Activated CD4-positive, alpha-beta T cell treated with anti-CD3 and anti-CD28 coated beads for 36 hours (primary cell): ENCODE measurements at regions not wholly inside any gene's neighbourhood (a gene's known extent, or its start where the extent isn't known, plus 50 kb on each side); places are given as distances from the start of the nearest gene placed in this dataset.
"Not testable (repeated sequence)": the region's sequence is repeated elsewhere in the genome, so short reads cannot be mapped to it uniquely, and the experiment has no call there.

Source experiments
- ATAC-seq: fragments of 200-7000 bp; cut with Tn5 transposase; one replicate; pipeline ENCODE4 v1.10.0; 2021; ENCODE audit warnings: mild to moderate bottlenecking, moderate library complexity
- CTCF ChIA-PET: fragments of 350-600 bp; sonication (Branson Sonifier 250); formaldehyde crosslinking; loops from one replicate; lab custom pipeline; 2021; ENCODE audit warnings: antibody characterized with exemption; lab: Charles Lee
- POLR2A ChIA-PET: fragments of 350-600 bp; sonication (Branson Sonifier 250); formaldehyde crosslinking; loops from one replicate; lab custom pipeline; 2021; ENCODE audit warnings: antibody characterized with exemption, inconsistent platforms; lab: Charles Lee
- DNase-seq: peaks from one replicate; pipeline ENCODE4 v3.0.0-alpha.2; 2020
- H3K27ac Mint-ChIP-seq: one replicate; pipeline ENCODE4 v1.8.0; 2021; ENCODE audit warnings: mixed read lengths
- H3K27me3 Mint-ChIP-seq: one replicate; pipeline ENCODE4 v1.8.0; 2021; ENCODE audit warnings: mixed read lengths
- H3K36me3 Mint-ChIP-seq: one replicate; pipeline ENCODE4 v1.8.0; 2021; ENCODE audit warnings: low read depth, mixed read lengths
- H3K4me1 Mint-ChIP-seq: one replicate; pipeline ENCODE4 v1.8.0; 2021; ENCODE audit warnings: mixed read lengths
- H3K4me3 Mint-ChIP-seq: one replicate; pipeline ENCODE4 v1.8.0; 2021; ENCODE audit warnings: mild to moderate bottlenecking, moderate library complexity, mixed read lengths
- H3K9me3 Mint-ChIP-seq: one replicate; pipeline ENCODE4 v1.8.0; 2021; ENCODE audit warnings: low read depth, mixed read lengths
- intact Hi-C, 2 experiments: fragments of 100-400 bp; cut with DNase I in 1 of 2; cut with micrococcal nuclease in 1 of 2; formaldehyde crosslinking; loops; one replicate each; pipeline versions ENCODE4 v1.14.2 to v1.15.1; 2022 to 2024; cut with DNase I, micrococcal nuclease

GRCh38 chr2:145524303-145524702, 1004.4 kb upstream of the ZEB2 start:
- H3K27ac Mint-ChIP-seq: no peak overlapping the region
- no peaks in the 10 kb centered on the region for H3K27me3 Mint-ChIP-seq
- CTCF ChIA-PET: no interaction called here
- ATAC-seq (no peak), DNase-seq (no peak)
- POLR2A ChIA-PET: no interaction called here
- peaks cover 3% of the 10 kb centered on the region for H3K9me3 Mint-ChIP-seq
- no peak overlapping the region for H3K4me3 Mint-ChIP-seq
- no peaks in the 10 kb centered on the region for H3K36me3 Mint-ChIP-seq
- intact Hi-C loops: no loop called here
- H3K4me1 Mint-ChIP-seq: no peaks in the 10 kb centered on the region

- H3K36me3 Mint-ChIP-seq, DNase-seq, ATAC-seq, H3K27ac Mint-ChIP-seq, POLR2A ChIA-PET, H3K27me3 Mint-ChIP-seq, H3K4me3 Mint-ChIP-seq, intact Hi-C loops, H3K9me3 Mint-ChIP-seq, H3K4me1 Mint-ChIP-seq, CTCF ChIA-PET: not testable (repeated sequence)
These were observed 999.3 kb upstream of the ZEB2 start for GRCh38 chr2:145519254-145519653.

- no peak overlapping the region for H3K27ac Mint-ChIP-seq
- CTCF ChIA-PET: no interaction called here
- intact Hi-C loops: no loop called here
- no peaks in the 10 kb centered on the region for H3K27me3 Mint-ChIP-seq
- POLR2A ChIA-PET: no interaction called here
- no peaks in the 10 kb centered on the region for H3K36me3 Mint-ChIP-seq
- DNase-seq (no peak), ATAC-seq (no peak)
- no peaks in the 10 kb centered on the region for H3K9me3 Mint-ChIP-seq
- no peak overlapping the region for H3K4me3 Mint-ChIP-seq
- no peaks in the 10 kb centered on the region for H3K4me1 Mint-ChIP-seq
These were observed 992.0 kb upstream of the ZEB2 start for GRCh38 chr2:145511946-145512345.

GRCh38 chr2:145503511-145503910, 983.6 kb upstream of the ZEB2 start:
- H3K27me3 Mint-ChIP-seq: no peaks in the 10 kb centered on the region
- ATAC-seq (no peak), DNase-seq (no peak)
- H3K27ac Mint-ChIP-seq: no peak overlapping the region
- ChIA-PET POLR2A (no interaction called here), CTCF (no interaction called here)
- no peaks in the 10 kb centered on the region for H3K4me1 Mint-ChIP-seq
- intact Hi-C loops: no loop called here
- H3K9me3 Mint-ChIP-seq: no peaks in the 10 kb centered on the region
- no peaks in the 10 kb centered on the region for H3K36me3 Mint-ChIP-seq
- H3K4me3 Mint-ChIP-seq: no peak overlapping the region

GRCh38 chr2:145501920-145502319, 982.0 kb upstream of the ZEB2 start:
- CTCF ChIA-PET: no interaction called here
- no peak for DNase-seq
- POLR2A ChIA-PET: no interaction called here
- H3K27ac Mint-ChIP-seq: no peak overlapping the region
- no peak for ATAC-seq
- H3K27me3 Mint-ChIP-seq: no peaks in the 10 kb centered on the region
- H3K4me1 Mint-ChIP-seq: no peaks in the 10 kb centered on the region
- H3K36me3 Mint-ChIP-seq: no peaks in the 10 kb centered on the region
- H3K9me3 Mint-ChIP-seq: no peaks in the 10 kb centered on the region
- no peak overlapping the region for H3K4me3 Mint-ChIP-seq
- intact Hi-C loops: no loop called here

GRCh38 chr2:145495590-145495989, 975.7 kb upstream of the ZEB2 start:
- intact Hi-C loops: no loop called here
- Mint-ChIP-seq H3K36me3 (no peaks in the 10 kb centered on the region), H3K4me1 (no peaks in the 10 kb centered on the region), H3K27ac (no peak overlapping the region), H3K27me3 (no peaks in the 10 kb centered on the region), H3K4me3 (no peak overlapping the region), H3K9me3 (peaks cover 5% of the 10 kb centered on the region)
- DNase-seq (no peak), ATAC-seq (no peak)
- CTCF ChIA-PET: no interaction called here
- POLR2A ChIA-PET: no interaction called here

GRCh38 chr2:145494441-145494840, 974.5 kb upstream of the ZEB2 start:
- intact Hi-C loops: no loop called here
- DNase-seq (no peak), ATAC-seq (no peak)
- no peaks in the 10 kb centered on the region for H3K27me3 Mint-ChIP-seq
- H3K36me3 Mint-ChIP-seq: no peaks in the 10 kb centered on the region
- POLR2A ChIA-PET: no interaction called here
- H3K27ac Mint-ChIP-seq: no peak overlapping the region
- no peak overlapping the region for H3K4me3 Mint-ChIP-seq
- peaks cover 5% of the 10 kb centered on the region for H3K9me3 Mint-ChIP-seq
- H3K4me1 Mint-ChIP-seq: no peaks in the 10 kb centered on the region
- CTCF ChIA-PET: no interaction called here

GRCh38 chr2:145488571-145488970, 968.7 kb upstream of the ZEB2 start:
- peaks cover 5% of the 10 kb centered on the region for H3K9me3 Mint-ChIP-seq
- no peak for DNase-seq
- intact Hi-C loops: no loop called here
- ChIA-PET POLR2A (no interaction called here), CTCF (no interaction called here)
- no peak for ATAC-seq
- H3K4me3 Mint-ChIP-seq: no peak overlapping the region
- H3K4me1 Mint-ChIP-seq: no peaks in the 10 kb centered on the region
- no peaks in the 10 kb centered on the region for H3K27me3 Mint-ChIP-seq
- H3K27ac Mint-ChIP-seq: no peak overlapping the region
- no peaks in the 10 kb centered on the region for H3K36me3 Mint-ChIP-seq

GRCh38 chr2:145484448-145485097, 964.7 kb upstream of the ZEB2 start:
- DNase-seq (no peak), ATAC-seq (peak; percentile 44)
- Mint-ChIP-seq H3K27ac (no peak overlapping the region), H3K4me3 (no peak overlapping the region), H3K27me3 (no peaks in the 10 kb centered on the region), H3K36me3 (no peaks in the 10 kb centered on the region), H3K4me1 (no peaks in the 10 kb centered on the region), H3K9me3 (no peaks in the 10 kb centered on the region)
- intact Hi-C loops: no loop called here
- POLR2A ChIA-PET: no interaction called here
- CTCF ChIA-PET: no interaction called here

GRCh38 chr2:145483854-145484253, 963.9 kb upstream of the ZEB2 start:
- Mint-ChIP-seq H3K27me3 (no peaks in the 10 kb centered on the region), H3K27ac (no peak overlapping the region), H3K4me1 (no peaks in the 10 kb centered on the region), H3K4me3 (no peak overlapping the region), H3K36me3 (no peaks in the 10 kb centered on the region), H3K9me3 (no peaks in the 10 kb centered on the region)
- intact Hi-C loops: no loop called here
- CTCF ChIA-PET: interaction anchor here (1.1 kb wide), 1 partner anchor 8 kb away, joined by 3 read pairs; no protein-coding TSS in a partner anchor
- DNase-seq: no peak
- POLR2A ChIA-PET: no interaction called here
- no peak for ATAC-seq

- DNase-seq (no peak), ATAC-seq (no peak)
- H3K4me3 Mint-ChIP-seq: no peak overlapping the region
- H3K27ac Mint-ChIP-seq: no peak overlapping the region
- no peaks in the 10 kb centered on the region for H3K27me3 Mint-ChIP-seq
- H3K9me3 Mint-ChIP-seq: no peaks in the 10 kb centered on the region
- no peaks in the 10 kb centered on the region for H3K4me1 Mint-ChIP-seq
- POLR2A ChIA-PET: no interaction called here
- H3K36me3 Mint-ChIP-seq: no peaks in the 10 kb centered on the region
- intact Hi-C loops: no loop called here
- CTCF ChIA-PET: no interaction called here
These were observed 961.5 kb upstream of the ZEB2 start for GRCh38 chr2:145481334-145481922.

GRCh38 chr2:145464866-145465265, 944.9 kb upstream of the ZEB2 start:
- DNase-seq (no peak), ATAC-seq (no peak)
- Mint-ChIP-seq H3K4me1 (no peaks in the 10 kb centered on the region), H3K4me3 (no peak overlapping the region), H3K9me3 (peaks cover 2% of the 10 kb centered on the region), H3K27me3 (peaks cover 4% of the 10 kb centered on the region), H3K36me3 (no peaks in the 10 kb centered on the region), H3K27ac (no peak overlapping the region)
- intact Hi-C loops: no loop called here
- POLR2A ChIA-PET: no interaction called here
- CTCF ChIA-PET: no interaction called here
